ENCODE measurements at regions not wholly inside any gene's neighbourhood (a gene's known extent, or its start where the extent isn't known, plus 50 kb on each side); places are given as distances from the start of the nearest gene placed in this dataset.

DNA sequence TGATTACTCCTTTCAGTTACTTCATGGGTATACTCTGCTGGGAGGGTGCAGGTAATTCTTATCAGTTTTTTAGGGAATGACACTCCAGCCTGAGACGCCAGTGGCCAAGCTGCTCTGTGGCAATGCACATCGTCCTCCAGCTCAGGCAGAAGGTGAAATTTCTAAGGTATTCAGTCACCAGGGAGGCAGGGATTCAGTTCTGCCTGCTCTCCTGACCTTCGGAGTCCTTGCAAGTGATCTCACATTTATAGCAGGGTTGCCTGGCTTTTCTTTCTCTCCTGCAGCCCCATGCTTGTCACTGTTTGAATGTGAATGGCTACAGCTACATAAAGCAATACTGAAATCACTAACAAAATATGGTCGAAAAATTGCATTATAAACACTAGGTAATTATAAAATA is 1447.5 kb downstream of the EFNB2 start:
- DNase-seq (ENCODE audit: low spot score) = no peak
- ATAC-seq (ENCODE audit: low FRiP score) = no peak
- TF ChIP-seq, protein P1, sequence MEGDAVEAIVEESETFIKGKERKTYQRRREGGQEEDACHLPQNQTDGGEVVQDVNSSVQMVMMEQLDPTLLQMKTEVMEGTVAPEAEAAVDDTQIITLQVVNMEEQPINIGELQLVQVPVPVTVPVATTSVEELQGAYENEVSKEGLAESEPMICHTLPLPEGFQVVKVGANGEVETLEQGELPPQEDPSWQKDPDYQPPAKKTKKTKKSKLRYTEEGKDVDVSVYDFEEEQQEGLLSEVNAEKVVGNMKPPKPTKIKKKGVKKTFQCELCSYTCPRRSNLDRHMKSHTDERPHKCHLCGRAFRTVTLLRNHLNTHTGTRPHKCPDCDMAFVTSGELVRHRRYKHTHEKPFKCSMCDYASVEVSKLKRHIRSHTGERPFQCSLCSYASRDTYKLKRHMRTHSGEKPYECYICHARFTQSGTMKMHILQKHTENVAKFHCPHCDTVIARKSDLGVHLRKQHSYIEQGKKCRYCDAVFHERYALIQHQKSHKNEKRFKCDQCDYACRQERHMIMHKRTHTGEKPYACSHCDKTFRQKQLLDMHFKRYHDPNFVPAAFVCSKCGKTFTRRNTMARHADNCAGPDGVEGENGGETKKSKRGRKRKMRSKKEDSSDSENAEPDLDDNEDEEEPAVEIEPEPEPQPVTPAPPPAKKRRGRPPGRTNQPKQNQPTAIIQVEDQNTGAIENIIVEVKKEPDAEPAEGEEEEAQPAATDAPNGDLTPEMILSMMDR (IDR thresholded peaks at IDR 0.05) = no peak

DNA sequence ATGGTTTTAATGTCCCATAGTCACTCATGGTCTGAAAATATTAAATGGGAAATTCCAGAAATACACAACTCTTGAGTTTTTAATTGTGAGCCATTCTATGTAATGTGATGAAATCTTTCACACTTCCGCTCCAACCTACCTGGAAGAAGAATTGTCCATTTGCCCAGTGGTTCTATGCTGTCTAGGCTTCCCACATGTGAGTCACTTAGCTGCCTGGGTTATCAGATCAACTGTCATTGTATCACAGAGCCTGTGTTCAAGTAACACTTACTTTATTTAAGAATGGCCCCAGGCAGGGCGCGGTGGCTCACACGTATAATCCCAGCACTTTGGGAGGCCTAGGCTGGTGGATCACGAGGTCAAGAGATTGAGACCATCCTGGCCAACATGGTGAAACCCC is 1450.5 kb downstream of the EFNB2 start:
- ATAC-seq (ENCODE audit: low FRiP score) (no peak), DNase-seq (ENCODE audit: low spot score) (no peak)
- TF ChIP-seq, protein P1 (IDR thresholded peaks at IDR 0.05) = no peak

DNA sequence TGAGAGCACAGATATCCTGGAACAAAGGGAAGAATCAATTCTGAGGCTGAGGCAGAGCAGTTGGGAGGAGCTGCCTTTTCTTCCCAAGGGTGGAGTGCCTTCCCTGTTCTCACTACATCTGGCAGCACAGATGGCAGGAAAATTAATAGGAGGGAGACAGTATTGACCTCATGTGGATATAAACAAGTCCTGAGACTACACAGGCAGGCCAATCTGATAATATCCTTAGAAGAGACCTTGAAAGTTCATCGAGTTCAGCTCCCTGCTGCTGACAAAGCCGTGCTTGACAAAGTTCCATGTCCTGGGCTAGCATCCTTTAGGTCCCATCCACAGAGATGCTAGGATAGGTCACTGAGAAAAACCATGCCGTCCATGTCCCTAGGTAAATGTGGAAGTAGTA is 1451.5 kb downstream of the EFNB2 start:
- ATAC-seq (ENCODE audit: low FRiP score) = no peak
- TF ChIP-seq, protein P1 (IDR thresholded peaks at IDR 0.05) = no peak

DNA sequence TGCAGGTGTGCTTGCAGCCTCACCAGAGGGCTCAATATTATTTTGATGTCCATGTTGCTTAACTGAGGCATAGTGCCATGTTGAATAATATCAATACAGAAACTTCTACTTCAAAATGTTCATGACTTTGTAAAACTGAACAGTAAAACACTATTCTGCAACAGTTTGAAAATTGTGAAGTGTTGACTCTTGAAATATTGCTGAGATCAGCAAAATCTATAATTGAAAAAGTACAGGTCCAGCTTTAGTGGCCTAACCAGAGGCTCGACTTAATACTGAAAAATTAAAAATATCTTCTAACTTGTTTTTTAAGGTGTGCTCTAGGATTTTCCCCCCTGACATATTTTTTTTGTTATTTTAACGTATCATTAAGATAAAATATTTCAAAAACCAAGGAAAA is 1460.7 kb downstream of the EFNB2 start:
- DNase-seq (ENCODE audit: low spot score) (no peak), ATAC-seq (ENCODE audit: low FRiP score) (no peak)
- TF ChIP-seq, protein P1 (IDR thresholded peaks at IDR 0.05) = no peak

More for the DNA sequence above, 1451.5 kb downstream of the EFNB2 start:
- DNase-seq (ENCODE audit: low spot score) = no peak

DNA sequence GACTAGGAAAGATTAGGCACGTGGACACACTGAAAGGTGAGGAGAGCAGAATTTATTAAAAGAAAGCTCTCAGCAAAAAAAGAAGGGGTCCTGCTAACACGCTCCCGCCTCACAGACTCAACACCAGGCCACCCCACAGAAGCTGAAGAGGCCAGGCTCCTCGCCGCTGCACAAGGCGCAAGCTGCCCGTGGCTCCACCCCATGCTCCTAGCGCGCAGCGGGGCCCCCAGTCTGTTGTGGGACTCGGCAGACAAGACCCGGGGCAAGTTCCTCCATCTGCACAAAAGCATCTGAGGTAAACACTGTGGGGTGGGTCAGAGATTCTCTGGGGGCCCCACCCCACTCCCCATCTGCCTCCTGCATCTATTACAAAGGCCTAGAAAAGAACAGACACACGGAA is 1462.4 kb downstream of the EFNB2 start:
- TF ChIP-seq, protein P1 (IDR thresholded peaks at IDR 0.05) = no peak
- DNase-seq (ENCODE audit: low spot score) (no peak), ATAC-seq (ENCODE audit: low FRiP score) (no peak)

DNA sequence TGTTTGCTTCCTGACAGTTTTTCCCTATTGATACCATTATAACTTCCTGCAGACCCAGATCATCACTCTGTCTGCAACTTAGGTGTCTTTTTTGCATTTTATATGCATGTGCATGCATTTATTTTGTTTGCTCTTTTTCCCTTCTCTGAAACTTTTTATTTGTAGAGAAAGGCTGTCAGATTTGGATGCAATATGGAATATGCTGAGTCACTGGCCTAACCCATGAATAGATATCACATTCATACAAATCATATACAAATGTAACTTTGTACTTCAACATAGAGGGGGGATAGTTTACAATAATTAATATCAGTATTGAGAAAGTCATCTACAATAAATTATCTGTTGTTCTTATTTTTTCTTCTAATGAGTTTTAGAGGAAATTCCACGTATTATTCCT is 1465.0 kb downstream of the EFNB2 start:
- TF ChIP-seq, protein P1 (IDR thresholded peaks at IDR 0.05) = no peak
- no peak for DNase-seq (ENCODE audit: low spot score)
- ATAC-seq (ENCODE audit: low FRiP score) = no peak

DNA sequence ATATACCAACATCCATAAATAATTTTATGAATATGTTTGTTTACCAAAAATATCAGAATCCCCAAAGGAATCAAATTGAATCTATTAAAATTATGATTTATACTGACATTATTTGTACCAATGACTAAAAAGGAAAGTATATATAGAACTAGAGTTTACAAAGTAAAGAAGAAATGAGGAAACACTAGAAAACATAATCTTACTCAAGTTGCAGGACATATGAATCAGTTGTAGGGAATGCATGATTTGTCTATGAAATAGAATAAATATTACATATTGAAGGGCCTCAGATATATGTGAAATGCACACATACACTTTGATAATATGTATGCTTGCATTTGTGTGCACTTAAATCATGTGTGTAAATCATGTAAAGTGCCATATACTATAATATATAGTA is 1466.4 kb downstream of the EFNB2 start:
- no peak for ATAC-seq (ENCODE audit: low FRiP score)
- DNase-seq (ENCODE audit: low spot score) = no peak

More for the DNA sequence above, 1466.4 kb downstream of the EFNB2 start:
- TF ChIP-seq, protein P1 (IDR thresholded peaks at IDR 0.05) = no peak

All from omental fat pad (tissue), 3 donors.